H1 (cell line): ENCODE measurements at regions not wholly inside any gene's neighbourhood (a gene's known extent, or its start where the extent isn't known, plus 50 kb on each side); places are given as distances from the start of the nearest gene placed in this dataset.

Experiments used
- HDAC2 ChIP-seq, 2 experiments: fragments of 300-600 bp in 1 of 2; sonication (generic) in 1 of 2; IDR thresholded peaks; 2 replicates each; pipeline ENCODE4 v1.6.1; 2011 to 2012; ENCODE audit warnings: low read depth in 2 of 2, low read length in 2 of 2, mild to moderate bottlenecking in 2 of 2, moderate library complexity in 2 of 2, borderline replicate concordance in 1 of 2, inconsistent platforms in 1 of 2
- POLR2A ChIP-seq, 2 experiments: IDR thresholded peaks; 1 replicate in 1 of 2; 2 replicates in 1 of 2; pipeline ENCODE4 v1.6.1; 2011; ENCODE audit warnings: low read depth in 2 of 2, low read length in 2 of 2, mild to moderate bottlenecking in 2 of 2; ENCODE audit errors: control extremely low read depth in 1 of 2
- RAD21 ChIP-seq, 2 experiments: IDR thresholded peaks in 1 of 2; conservative IDR thresholded peaks in 1 of 2; 2 replicates each; pipeline ENCODE4 v1.6.1; 2011; ENCODE audit warnings: low read depth in 2 of 2, low read length in 2 of 2, improper control_type of control experiment in 1 of 2, inconsistent platforms in 1 of 2, mild to moderate bottlenecking in 1 of 2, moderate library complexity in 1 of 2
- TF ChIP-seq, protein P1 (sequence below), 3 experiments: IDR thresholded peaks; 1 replicate in 2 of 3; 2 replicates in 1 of 3; pipeline versions ENCODE4 v1.5.1 to v1.6.1; 2011; ENCODE audit warnings: low read length in 3 of 3, mild to moderate bottlenecking in 3 of 3, inconsistent platforms in 2 of 3, low read depth in 1 of 3, moderate library complexity in 1 of 3; ENCODE audit not compliant: insufficient read depth in 1 of 3; ENCODE audit errors: control extremely low read depth in 1 of 3
- TF ChIP-seq, protein P2 (sequence below): IDR thresholded peaks from 2 replicates; pipeline ENCODE4 v1.6.1; 2012; ENCODE audit warnings: inconsistent platforms

DNA sequence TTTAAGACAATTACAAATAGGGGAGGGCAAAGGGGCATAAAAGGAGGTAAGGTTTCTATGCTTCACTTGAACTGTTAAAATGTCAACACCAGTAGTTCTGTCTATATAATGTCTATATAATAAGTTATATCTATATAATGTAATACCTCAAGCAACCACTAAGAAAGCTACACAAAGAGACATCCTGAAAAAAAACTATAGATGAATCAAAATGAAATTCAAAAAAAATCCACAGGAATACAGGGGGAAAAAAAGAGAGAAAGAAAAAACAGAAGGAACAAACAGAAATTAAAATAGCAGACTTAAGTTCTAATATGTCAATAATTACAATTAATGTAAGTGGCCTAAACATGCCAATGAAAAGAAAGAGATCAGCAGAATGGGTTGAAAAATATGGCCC lies 186.0 kb downstream of the KCTD15 start:
- TF ChIP-seq HDAC2 (IDR thresholded peaks at IDR 0.05; ENCODE audit: borderline replicate concordance in 1 of 2, low read depth in 2 of 2, low read length in 2 of 2) (no peak), RAD21 (IDR thresholded peaks at IDR 0.05 in 1 of 2, conservative IDR thresholded peaks at IDR 0.05 in 1 of 2; ENCODE audit: low read depth in 2 of 2, low read length in 2 of 2) (no peak), POLR2A (IDR thresholded peaks at IDR 0.05; ENCODE audit: control extremely low read depth in 1 of 2, low read depth in 2 of 2, low read length in 2 of 2) (no peak)
- TF ChIP-seq, protein P1, sequence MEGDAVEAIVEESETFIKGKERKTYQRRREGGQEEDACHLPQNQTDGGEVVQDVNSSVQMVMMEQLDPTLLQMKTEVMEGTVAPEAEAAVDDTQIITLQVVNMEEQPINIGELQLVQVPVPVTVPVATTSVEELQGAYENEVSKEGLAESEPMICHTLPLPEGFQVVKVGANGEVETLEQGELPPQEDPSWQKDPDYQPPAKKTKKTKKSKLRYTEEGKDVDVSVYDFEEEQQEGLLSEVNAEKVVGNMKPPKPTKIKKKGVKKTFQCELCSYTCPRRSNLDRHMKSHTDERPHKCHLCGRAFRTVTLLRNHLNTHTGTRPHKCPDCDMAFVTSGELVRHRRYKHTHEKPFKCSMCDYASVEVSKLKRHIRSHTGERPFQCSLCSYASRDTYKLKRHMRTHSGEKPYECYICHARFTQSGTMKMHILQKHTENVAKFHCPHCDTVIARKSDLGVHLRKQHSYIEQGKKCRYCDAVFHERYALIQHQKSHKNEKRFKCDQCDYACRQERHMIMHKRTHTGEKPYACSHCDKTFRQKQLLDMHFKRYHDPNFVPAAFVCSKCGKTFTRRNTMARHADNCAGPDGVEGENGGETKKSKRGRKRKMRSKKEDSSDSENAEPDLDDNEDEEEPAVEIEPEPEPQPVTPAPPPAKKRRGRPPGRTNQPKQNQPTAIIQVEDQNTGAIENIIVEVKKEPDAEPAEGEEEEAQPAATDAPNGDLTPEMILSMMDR (IDR thresholded peaks at IDR 0.05; ENCODE audit: control extremely low read depth in 1 of 3, insufficient read depth in 1 of 3, low read depth in 1 of 3, low read length in 3 of 3), result no peak
- TF ChIP-seq, protein P2, sequence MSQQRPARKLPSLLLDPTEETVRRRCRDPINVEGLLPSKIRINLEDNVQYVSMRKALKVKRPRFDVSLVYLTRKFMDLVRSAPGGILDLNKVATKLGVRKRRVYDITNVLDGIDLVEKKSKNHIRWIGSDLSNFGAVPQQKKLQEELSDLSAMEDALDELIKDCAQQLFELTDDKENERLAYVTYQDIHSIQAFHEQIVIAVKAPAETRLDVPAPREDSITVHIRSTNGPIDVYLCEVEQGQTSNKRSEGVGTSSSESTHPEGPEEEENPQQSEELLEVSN, result no peak
